ENCODE measurements at regions not wholly inside any gene's neighbourhood (a gene's known extent, or its start where the extent isn't known, plus 50 kb on each side); places are given as distances from the start of the nearest gene placed in this dataset.

DNA sequence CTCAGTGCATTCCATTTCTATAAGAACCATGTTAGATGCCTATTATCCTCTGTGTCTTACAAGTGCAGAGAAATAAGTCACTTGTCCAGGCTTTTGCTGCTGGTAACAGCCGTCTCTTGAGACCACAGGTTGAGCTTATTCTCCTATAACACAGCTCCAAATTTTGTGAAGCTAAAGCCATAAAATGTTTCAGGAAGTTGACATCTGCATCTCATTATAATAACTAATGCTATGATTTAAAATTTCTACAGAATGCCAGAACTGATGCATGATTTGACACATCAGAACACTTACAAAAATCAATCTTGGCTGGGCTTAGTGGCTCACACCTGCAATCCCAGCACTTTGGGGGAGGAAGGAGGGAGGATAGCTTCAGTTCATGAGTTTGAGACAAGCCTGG, 986.9 kb downstream of the TYW1 start:
- Histone ChIP-seq H2BK15ac (ENCODE audit: low read length) (no peak overlapping the region), H3K36me3 (ENCODE audit: control insufficient read depth in 2 of 4, insufficient read depth in 4 of 4, low read length in 3 of 4) (no peaks in the 10 kb centered on the region), H3K79me1 (ENCODE audit: low read depth, low read length) (no peaks in the 10 kb centered on the region), H3K56ac (replicated peaks; ENCODE audit: insufficient read length, low read depth, low read length) (no peak overlapping the region), H2BK120ac (replicated peaks; ENCODE audit: low read depth, low read length) (no peak overlapping the region), H4K5ac (ENCODE audit: insufficient read length, low read depth, low read length) (no peak overlapping the region), H3K23ac (ENCODE audit: insufficient read length) (no peak overlapping the region), H3K9ac (replicated peaks in 1 of 4; ENCODE audit: extremely low read depth in 1 of 4, low read depth in 3 of 4, low read length in 3 of 4) (no peak overlapping the region), H3K4me2 (ENCODE audit: insufficient read depth in 1 of 2, low read depth in 2 of 2, low read length in 2 of 2) (no peak overlapping the region), H2BK5ac (ENCODE audit: low read depth, low read length) (no peak overlapping the region), H4K8ac (ENCODE audit: extremely low read depth, insufficient read depth, low read length) (no peak overlapping the region), H3K27ac (ENCODE audit: low read depth, low read length) (no peak overlapping the region), H4K91ac (replicated peaks; ENCODE audit: insufficient read length, low read length) (no peak overlapping the region), H2BK20ac (ENCODE audit: low read length) (no peak overlapping the region), H3K14ac (ENCODE audit: insufficient read length) (no peak overlapping the region), H3K4ac (replicated peaks; ENCODE audit: insufficient read length, low read depth, low read length) (no peak overlapping the region), H2AK5ac (ENCODE audit: low read depth, low read length) (no peak overlapping the region), H3K23me2 (ENCODE audit: low read depth, low read length) (no peaks in the 10 kb centered on the region), H3K79me2 (ENCODE audit: control insufficient read depth in 1 of 2, insufficient read depth in 2 of 2, low read length in 2 of 2) (no peaks in the 10 kb centered on the region), H3K27me3 (replicated peaks in 1 of 4; ENCODE audit: control insufficient read depth in 3 of 4, extremely low read depth in 1 of 4, insufficient read depth in 3 of 4, low read length in 3 of 4) (no peaks in the 10 kb centered on the region), H2BK12ac (ENCODE audit: low read depth, low read length) (no peak overlapping the region), H2AFZ (ENCODE audit: low read length) (no peak overlapping the region), H3K4me1 (replicated peaks in 1 of 4; ENCODE audit: control insufficient read depth in 3 of 4, insufficient read depth in 4 of 4, low read length in 3 of 4) (no peaks in the 10 kb centered on the region), H3K18ac (ENCODE audit: extremely low read depth, low read length) (no peak overlapping the region), H4K20me1 (replicated peaks in 1 of 2; ENCODE audit: control insufficient read depth in 1 of 2, insufficient read depth in 2 of 2, low read length in 2 of 2) (no peaks in the 10 kb centered on the region), H3K9me3 (ENCODE audit: insufficient read depth in 2 of 2, low read depth in 1 of 2, low read length in 1 of 2) (no peaks in the 10 kb centered on the region), H3K4me3 (ENCODE audit: extremely low read depth in 1 of 4, insufficient read depth in 2 of 4, low read depth in 3 of 4, low read length in 4 of 4) (no peak overlapping the region)
- POLR2A ChIA-PET (ENCODE audit: partially characterized antibody) = no interaction called here
- WGBS, 2 experiments (ENCODE audit: extremely low coverage in 1 of 2, insufficient coverage in 1 of 2, insufficient read length in 1 of 2, insufficient replicate concordance in 2 of 2, low coverage in 1 of 2, low lambda C conversion rate in 2 of 2, missing lambda C conversion rate in 1 of 2) = 100% methylated on average over 1 of the region's 1 CpG; no CpG with 5 or more reads in 1 of the 2 experiments
- FAIRE-seq = no peak
- DNase-seq (ENCODE audit: low read depth in 1 of 2, low spot score in 2 of 2) = no peak
- CTCF ChIA-PET (ENCODE audit: partially characterized antibody) = no interaction called here
- TF ChIP-seq KDM5A (IDR thresholded peaks at IDR 0.05; ENCODE audit: low read length) (no peak), RFX5 (IDR thresholded peaks at IDR 0.05; ENCODE audit: borderline replicate concordance, low read depth, low read length) (no peak), CHD1 (IDR thresholded peaks at IDR 0.05; ENCODE audit: low read depth, low read length) (no peak), RBBP5 (IDR thresholded peaks at IDR 0.05; ENCODE audit: borderline replicate concordance, low read depth, low read length) (no peak), TAF7 (optimal IDR thresholded peaks at IDR 0.05; ENCODE audit: borderline replicate concordance, low read depth, low read length) (no peak), KDM4A (IDR thresholded peaks at IDR 0.05; ENCODE audit: low read depth, low read length, severe bottlenecking) (no peak), RXRA (IDR thresholded peaks at IDR 0.05; ENCODE audit: insufficient read depth, low read depth, low read length) (no peak), SP2 (IDR thresholded peaks at IDR 0.05; ENCODE audit: low read length) (no peak), TCF12 (IDR thresholded peaks at IDR 0.05; ENCODE audit: low read depth, low read length) (no peak), ZNF274 (IDR thresholded peaks at IDR 0.05; ENCODE audit: borderline replicate concordance, extremely low read depth, low read length) (no peak), SIRT6 (IDR thresholded peaks at IDR 0.05; ENCODE audit: low read length) (no peak)
- TF ChIP-seq, protein P1, sequence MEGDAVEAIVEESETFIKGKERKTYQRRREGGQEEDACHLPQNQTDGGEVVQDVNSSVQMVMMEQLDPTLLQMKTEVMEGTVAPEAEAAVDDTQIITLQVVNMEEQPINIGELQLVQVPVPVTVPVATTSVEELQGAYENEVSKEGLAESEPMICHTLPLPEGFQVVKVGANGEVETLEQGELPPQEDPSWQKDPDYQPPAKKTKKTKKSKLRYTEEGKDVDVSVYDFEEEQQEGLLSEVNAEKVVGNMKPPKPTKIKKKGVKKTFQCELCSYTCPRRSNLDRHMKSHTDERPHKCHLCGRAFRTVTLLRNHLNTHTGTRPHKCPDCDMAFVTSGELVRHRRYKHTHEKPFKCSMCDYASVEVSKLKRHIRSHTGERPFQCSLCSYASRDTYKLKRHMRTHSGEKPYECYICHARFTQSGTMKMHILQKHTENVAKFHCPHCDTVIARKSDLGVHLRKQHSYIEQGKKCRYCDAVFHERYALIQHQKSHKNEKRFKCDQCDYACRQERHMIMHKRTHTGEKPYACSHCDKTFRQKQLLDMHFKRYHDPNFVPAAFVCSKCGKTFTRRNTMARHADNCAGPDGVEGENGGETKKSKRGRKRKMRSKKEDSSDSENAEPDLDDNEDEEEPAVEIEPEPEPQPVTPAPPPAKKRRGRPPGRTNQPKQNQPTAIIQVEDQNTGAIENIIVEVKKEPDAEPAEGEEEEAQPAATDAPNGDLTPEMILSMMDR (IDR thresholded peaks at IDR 0.05; ENCODE audit: control extremely low read depth in 1 of 3, insufficient read depth in 1 of 3, low read depth in 1 of 3, low read length in 3 of 3) = no peak
- TF ChIP-seq, protein P2, sequence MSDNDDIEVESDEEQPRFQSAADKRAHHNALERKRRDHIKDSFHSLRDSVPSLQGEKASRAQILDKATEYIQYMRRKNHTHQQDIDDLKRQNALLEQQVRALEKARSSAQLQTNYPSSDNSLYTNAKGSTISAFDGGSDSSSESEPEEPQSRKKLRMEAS (IDR thresholded peaks at IDR 0.05) = no peak

Data from H1 (cell line).